Mesendoderm (in vitro differentiated cells): ENCODE measurements at regions not wholly inside any gene's neighbourhood (a gene's known extent, or its start where the extent isn't known, plus 50 kb on each side); places are given as distances from the start of the nearest gene placed in this dataset.

Source experiments
- DNase-seq: peaks from one replicate; pipeline ENCODE4 v3.0.0; 2013
- H2AK5ac ChIP-seq: 2 replicates; pipeline ENCODE4 v1.6.1; 2013; ENCODE audit warnings: low read length, inconsistent platforms
- H2BK120ac ChIP-seq: 2 replicates; pipeline ENCODE4 v1.6.1; 2013; ENCODE audit warnings: low read depth, mild to moderate bottlenecking, low read length, moderate library complexity, mixed read lengths
- H2BK15ac ChIP-seq: replicated peaks from 2 replicates; pipeline ENCODE4 v1.6.1; 2013; ENCODE audit warnings: low read depth, mild to moderate bottlenecking, moderate library complexity
- H2BK5ac ChIP-seq: 2 replicates; pipeline ENCODE4 v1.6.1; 2013; ENCODE audit warnings: low read length, inconsistent platforms
- H3K18ac ChIP-seq: 2 replicates; pipeline ENCODE4 v1.6.1; 2013; ENCODE audit warnings: mild to moderate bottlenecking, low read length, mixed read lengths
- H3K23ac ChIP-seq: one replicate; pipeline ENCODE4 v1.6.1; 2013; ENCODE audit warnings: low read length
- H3K27ac ChIP-seq: 2 replicates; pipeline ENCODE4 v1.5.1; 2013; ENCODE audit warnings: low read depth, mild to moderate bottlenecking, inconsistent platforms, low read length, moderate library complexity
- H3K27me3 ChIP-seq: 2 replicates; pipeline ENCODE4 v1.6.1; 2013; ENCODE audit warnings: low read length, control low read depth, mild to moderate bottlenecking, inconsistent platforms; ENCODE audit not compliant: insufficient read depth, poor library complexity
- H3K36me3 ChIP-seq: 2 replicates; pipeline ENCODE4 v1.6.1; 2013; ENCODE audit warnings: low read length, inconsistent platforms; ENCODE audit not compliant: control insufficient read depth, insufficient read depth
- H3K4ac ChIP-seq: one replicate; pipeline ENCODE4 v1.6.1; 2013; ENCODE audit warnings: low read depth, mild to moderate bottlenecking, low read length, moderate library complexity
- H3K4me1 ChIP-seq: 2 replicates; pipeline ENCODE4 v1.6.1; 2013; ENCODE audit warnings: low read depth, low read length, inconsistent platforms; ENCODE audit not compliant: control insufficient read depth
- H3K4me2 ChIP-seq: 2 replicates; pipeline ENCODE4 v1.6.1; 2013; ENCODE audit warnings: low read length
- H3K4me3 ChIP-seq: 2 replicates; pipeline ENCODE4 v1.5.1; 2013; ENCODE audit warnings: mild to moderate bottlenecking, low read length
- H3K56ac ChIP-seq: one replicate; pipeline ENCODE4 v1.6.1; 2013; ENCODE audit warnings: low read length
- H3K79me1 ChIP-seq: 2 replicates; pipeline ENCODE4 v1.6.1; 2013; ENCODE audit warnings: low read length, inconsistent platforms
- H3K79me2 ChIP-seq: 2 replicates; pipeline ENCODE4 v1.6.1; 2013; ENCODE audit warnings: mild to moderate bottlenecking, low read length; ENCODE audit not compliant: control insufficient read depth, insufficient read depth
- H3K9ac ChIP-seq: 2 replicates; pipeline ENCODE4 v1.6.1; 2013; ENCODE audit warnings: low read length, inconsistent platforms
- H4K5ac ChIP-seq: one replicate; pipeline ENCODE4 v1.6.1; 2013; ENCODE audit warnings: low read length
- H4K8ac ChIP-seq: one replicate; pipeline ENCODE4 v1.6.1; 2013; ENCODE audit warnings: low read depth, mild to moderate bottlenecking, control low read depth, low read length, moderate library complexity
- WGBS: extraction: QIAGEN DNeasy Blood & Tissue Kit; methylation state at CpG from one replicate; pipeline ENCODE4 v1.1.7; 2013; ENCODE audit warnings: low lambda C conversion rate, missing lambda C conversion rate; ENCODE audit not compliant: insufficient coverage; ENCODE audit errors: extremely low coverage; 5-methylcytosine and 5-hydroxymethylcytosine counted together

DNA sequence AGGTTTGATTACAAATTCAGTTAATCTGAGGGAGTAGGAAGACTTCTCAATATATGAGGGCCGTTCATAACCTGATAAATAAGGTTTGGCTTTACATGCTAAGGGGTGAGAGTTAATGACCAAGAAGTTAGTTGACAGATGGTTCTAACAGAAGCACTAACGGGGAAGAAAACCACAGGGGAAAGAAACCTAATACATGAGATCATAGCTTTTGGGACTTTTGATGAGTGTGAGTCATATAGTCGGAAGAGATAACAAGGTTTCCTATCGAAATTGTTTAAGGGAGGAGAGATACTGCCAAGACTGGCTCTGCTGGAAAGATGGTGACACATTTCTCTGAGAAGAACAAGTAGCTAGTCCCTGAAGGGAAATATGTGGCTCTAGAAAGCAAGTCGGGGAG is 140.1 kb downstream of the COX7C start:
- H2BK120ac ChIP-seq = no peak overlapping the region
- no peak overlapping the region for H3K56ac ChIP-seq
- no peaks in the 10 kb centered on the region for H3K79me2 ChIP-seq
- H3K4me1 ChIP-seq = peaks cover 2% of the 10 kb centered on the region
- H4K8ac ChIP-seq = no peak overlapping the region
- no peak for DNase-seq
- peak overlapping the region; percentile 36 for H3K4ac ChIP-seq
- H3K4me3 ChIP-seq = no peak overlapping the region
- H2AK5ac ChIP-seq = no peak overlapping the region
- no peak overlapping the region for H3K4me2 ChIP-seq
- no peak overlapping the region for H3K9ac ChIP-seq
- H4K5ac ChIP-seq = no peak overlapping the region
- H3K79me1 ChIP-seq = no peaks in the 10 kb centered on the region
- H3K27ac ChIP-seq = no peak overlapping the region
- no peak overlapping the region for H2BK5ac ChIP-seq
- no peaks in the 10 kb centered on the region for H3K36me3 ChIP-seq
- H3K18ac ChIP-seq = no peak overlapping the region
- no peaks in the 10 kb centered on the region for H3K27me3 ChIP-seq
- no peak overlapping the region for H3K23ac ChIP-seq
- 100% methylated on average over 1 of the region's 5 CpGs for WGBS
- no peak overlapping the region for H2BK15ac ChIP-seq

DNA sequence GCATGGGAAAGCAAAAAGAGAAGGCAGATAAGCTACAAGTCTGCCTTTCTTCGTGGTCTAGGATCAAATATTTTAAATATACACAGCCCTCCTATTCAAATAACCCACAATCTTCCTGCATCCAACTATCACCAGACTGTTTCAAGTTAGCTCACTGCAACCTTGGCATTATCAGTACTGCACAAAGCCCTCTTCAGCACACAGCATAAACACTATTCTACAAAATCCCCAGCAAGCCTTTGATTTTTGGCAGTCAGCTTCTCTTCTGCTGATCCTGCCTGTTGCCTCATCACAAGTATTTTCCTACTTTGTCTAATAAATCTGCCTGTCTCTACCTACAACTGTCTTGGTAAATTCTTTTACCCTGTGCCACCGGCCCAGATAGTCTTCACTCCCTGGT is 142.9 kb downstream of the COX7C start:
- H3K18ac ChIP-seq = peak overlapping the region; percentile 80
- DNase-seq = no peak
- no peaks in the 10 kb centered on the region for H3K27me3 ChIP-seq
- no peak overlapping the region for H3K23ac ChIP-seq
- H3K27ac ChIP-seq = no peak overlapping the region
- H3K4me1 ChIP-seq = peaks cover 2% of the 10 kb centered on the region
- H2AK5ac ChIP-seq = no peak overlapping the region
- H2BK15ac ChIP-seq = peak overlapping the region; percentile 7
- no peak overlapping the region for H3K4me3 ChIP-seq
- peak overlapping the region; percentile 88 for H2BK120ac ChIP-seq
- H4K5ac ChIP-seq = no peak overlapping the region
- no peak overlapping the region for H3K56ac ChIP-seq
- no peaks in the 10 kb centered on the region for H3K79me2 ChIP-seq
- no peak overlapping the region for H3K4me2 ChIP-seq
- no CpG with 5 or more reads among the region's 2 CpGs for WGBS
- no peak overlapping the region for H3K9ac ChIP-seq
- no peak overlapping the region for H3K4ac ChIP-seq
- no peaks in the 10 kb centered on the region for H3K79me1 ChIP-seq
- no peaks in the 10 kb centered on the region for H3K36me3 ChIP-seq
- no peak overlapping the region for H2BK5ac ChIP-seq
- no peak overlapping the region for H4K8ac ChIP-seq

DNA sequence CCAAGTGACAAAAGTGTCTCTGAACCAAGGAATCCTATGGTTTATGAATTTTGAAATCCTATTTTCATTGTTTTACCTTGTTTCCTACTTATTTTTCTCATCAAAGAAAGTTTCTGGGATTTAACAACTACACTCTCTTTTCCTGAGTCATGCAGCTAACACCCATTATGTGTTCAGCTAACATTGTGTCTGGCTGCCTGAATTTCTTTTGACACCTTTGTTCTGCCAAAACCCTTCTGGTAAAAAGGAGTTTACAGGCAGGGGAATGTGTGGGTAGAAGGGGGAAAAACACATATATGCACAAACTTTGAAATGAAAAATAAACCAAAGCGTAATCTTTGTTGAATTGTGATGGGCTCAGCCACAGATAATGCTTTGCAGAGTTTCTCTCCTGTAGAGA is 146.2 kb downstream of the COX7C start:
- no peak overlapping the region for H2AK5ac ChIP-seq
- H3K27me3 ChIP-seq = no peaks in the 10 kb centered on the region
- no peak overlapping the region for H3K9ac ChIP-seq
- no peak overlapping the region for H3K4me2 ChIP-seq
- no peaks in the 10 kb centered on the region for H3K79me1 ChIP-seq
- H3K4me3 ChIP-seq = no peak overlapping the region
- no peaks in the 10 kb centered on the region for H3K79me2 ChIP-seq
- WGBS = no CpG with 5 or more reads among the region's 1 CpG
- H4K8ac ChIP-seq = no peak overlapping the region
- no peaks in the 10 kb centered on the region for H3K36me3 ChIP-seq
- H3K4me1 ChIP-seq = peaks cover 2% of the 10 kb centered on the region
- no peak overlapping the region for H2BK15ac ChIP-seq
- no peak overlapping the region for H4K5ac ChIP-seq
- no peak overlapping the region for H3K23ac ChIP-seq
- no peak overlapping the region for H3K18ac ChIP-seq
- no peak overlapping the region for H2BK120ac ChIP-seq
- H3K4ac ChIP-seq = no peak overlapping the region
- H3K56ac ChIP-seq = peak overlapping the region; percentile 63
- DNase-seq = peak; percentile 59
- peak overlapping the region; percentile 16 for H2BK5ac ChIP-seq
- peak overlapping the region; percentile 54 for H3K27ac ChIP-seq

DNA sequence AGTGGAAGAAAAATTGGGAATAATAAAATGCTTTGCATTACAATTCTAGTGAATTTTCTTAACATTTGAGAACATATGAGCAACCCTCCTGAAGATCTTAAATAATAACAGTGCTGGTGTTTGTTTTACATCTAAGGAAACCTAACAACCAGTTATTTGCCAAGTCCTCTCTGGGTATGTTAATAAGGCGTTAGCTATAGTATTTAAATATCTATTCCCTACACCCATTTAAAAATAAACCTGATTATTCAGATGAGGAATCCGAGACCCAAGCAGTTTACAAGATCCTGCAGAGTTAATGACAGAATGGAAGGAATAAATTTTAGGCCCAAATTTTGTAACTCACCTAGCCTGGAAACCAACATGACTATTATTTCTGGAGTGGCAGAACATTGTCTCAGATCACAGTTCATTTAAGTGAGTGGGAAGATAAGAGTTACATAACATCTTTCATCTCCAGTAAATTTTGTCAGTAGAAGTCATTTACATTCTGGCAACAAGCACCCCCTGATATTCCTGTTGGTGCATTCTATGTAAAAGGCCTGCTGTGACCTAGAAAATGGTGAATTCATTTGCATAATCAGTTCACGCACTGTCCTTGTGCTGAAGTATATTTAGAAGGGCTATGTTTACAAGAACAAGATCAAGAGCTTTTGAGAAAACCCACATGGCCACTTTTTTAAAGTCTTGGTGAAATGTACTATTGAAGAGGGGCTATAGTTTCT is 148.2 kb downstream of the COX7C start:
- no peak overlapping the region for H2AK5ac ChIP-seq
- no peak overlapping the region for H2BK15ac ChIP-seq
- no peak overlapping the region for H3K27ac ChIP-seq
- H3K9ac ChIP-seq = no peak overlapping the region
- H3K79me1 ChIP-seq = no peaks in the 10 kb centered on the region
- H3K36me3 ChIP-seq = no peaks in the 10 kb centered on the region
- WGBS = no CpG with 5 or more reads among the region's 3 CpGs
- no peak overlapping the region for H3K56ac ChIP-seq
- H3K27me3 ChIP-seq = no peaks in the 10 kb centered on the region
- no peaks in the 10 kb centered on the region for H3K79me2 ChIP-seq
- no peak overlapping the region for H3K23ac ChIP-seq
- H3K18ac ChIP-seq = no peak overlapping the region
- H2BK5ac ChIP-seq = no peak overlapping the region
- H3K4me1 ChIP-seq = peaks cover 2% of the 10 kb centered on the region
- H2BK120ac ChIP-seq = no peak overlapping the region
- no peak overlapping the region for H4K5ac ChIP-seq
- DNase-seq = peak; percentile 37
- H3K4me3 ChIP-seq = no peak overlapping the region
- no peak overlapping the region for H4K8ac ChIP-seq
- no peak overlapping the region for H3K4me2 ChIP-seq
- H3K4ac ChIP-seq = no peak overlapping the region

DNA sequence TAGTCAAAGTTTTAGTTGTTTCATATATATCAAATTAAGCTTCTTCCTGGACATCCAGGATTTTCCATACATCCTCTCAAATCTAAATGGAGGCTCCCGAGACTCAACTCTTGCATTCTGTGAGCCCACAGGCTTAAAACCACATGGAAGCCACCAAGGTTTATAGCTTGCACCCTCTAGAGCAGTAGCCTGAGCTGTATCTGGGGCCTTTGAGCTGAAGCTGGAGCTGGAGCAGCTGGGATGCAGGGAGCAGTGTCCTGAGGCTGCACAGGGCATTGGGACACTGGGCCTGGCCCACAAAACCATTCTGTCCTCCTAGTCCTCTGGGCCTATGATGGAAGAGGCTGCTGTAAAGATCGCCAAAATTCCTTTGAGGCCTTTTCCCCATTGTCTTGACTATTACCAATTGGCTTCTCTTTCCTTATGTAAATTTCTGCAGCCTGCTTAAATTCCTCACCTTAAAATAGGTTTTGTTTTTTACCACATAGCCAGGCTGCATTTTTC is 151.0 kb downstream of the COX7C start:
- peak; percentile 24 for DNase-seq
- no peak overlapping the region for H3K4me3 ChIP-seq

DNA sequence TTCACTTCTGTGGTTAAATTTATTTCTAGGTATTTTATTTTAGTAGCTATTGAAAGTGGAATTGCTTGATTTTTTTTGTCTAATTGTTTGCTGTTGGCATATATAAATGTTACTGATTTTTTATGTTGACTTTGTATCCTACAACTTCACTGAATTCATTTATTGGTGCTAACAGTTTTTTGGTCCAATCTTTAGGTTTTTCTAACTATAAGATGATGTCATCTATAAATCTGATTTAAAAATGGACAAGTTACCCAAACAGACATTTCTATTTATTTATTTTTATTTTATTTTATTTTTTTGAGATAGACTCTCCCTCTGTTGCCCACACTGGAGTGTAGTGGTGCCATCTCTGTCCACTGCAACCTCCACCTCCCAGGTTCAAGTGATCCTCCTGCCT is 162.3 kb downstream of the COX7C start:
- Histone ChIP-seq H4K5ac (no peak overlapping the region), H3K4me3 (no peak overlapping the region), H3K4me1 (no peaks in the 10 kb centered on the region), H3K4me2 (no peak overlapping the region), H4K8ac (no peak overlapping the region), H3K9ac (no peak overlapping the region), H3K18ac (no peak overlapping the region), H3K27me3 (no peaks in the 10 kb centered on the region), H2BK15ac (no peak overlapping the region), H2BK120ac (no peak overlapping the region), H3K79me2 (no peaks in the 10 kb centered on the region), H3K23ac (no peak overlapping the region), H3K79me1 (no peaks in the 10 kb centered on the region), H2BK5ac (no peak overlapping the region), H3K4ac (no peak overlapping the region), H3K27ac (no peak overlapping the region), H3K36me3 (no peaks in the 10 kb centered on the region), H2AK5ac (no peak overlapping the region), H3K56ac (no peak overlapping the region)
- DNase-seq = no peak

More for the DNA sequence above, 151.0 kb downstream of the COX7C start:
- no peak overlapping the region for H3K18ac ChIP-seq
- no CpG with 5 or more reads among the region's 2 CpGs for WGBS
- no peak overlapping the region for H2BK120ac ChIP-seq
- no peaks in the 10 kb centered on the region for H3K4me1 ChIP-seq
- no peak overlapping the region for H3K9ac ChIP-seq
- no peaks in the 10 kb centered on the region for H3K27me3 ChIP-seq
- H3K56ac ChIP-seq = no peak overlapping the region
- no peak overlapping the region for H4K8ac ChIP-seq
- H3K79me1 ChIP-seq = no peaks in the 10 kb centered on the region
- H3K36me3 ChIP-seq = no peaks in the 10 kb centered on the region
- H3K4ac ChIP-seq = no peak overlapping the region
- no peak overlapping the region for H2BK5ac ChIP-seq
- H3K79me2 ChIP-seq = no peaks in the 10 kb centered on the region
- H2AK5ac ChIP-seq = no peak overlapping the region
- H3K27ac ChIP-seq = no peak overlapping the region
- H4K5ac ChIP-seq = no peak overlapping the region
- no peak overlapping the region for H3K23ac ChIP-seq
- no peak overlapping the region for H3K4me2 ChIP-seq
- no peak overlapping the region for H2BK15ac ChIP-seq
